ENCODE measurements at regions not wholly inside any gene's neighbourhood (a gene's known extent, or its start where the extent isn't known, plus 50 kb on each side); places are given as distances from the start of the nearest gene placed in this dataset.

GRCh38 chr13:74048756-74049155 is 85.4 kb downstream of the KLF12 start:
- TF ChIP-seq TAF1 (IDR thresholded peaks at IDR 0.05; ENCODE audit: borderline replicate concordance, insufficient read depth, low read length) (no peak), POLR2AphosphoS5 (IDR thresholded peaks at IDR 0.05; ENCODE audit: low read depth, low read length) (no peak), FOXP2 (optimal IDR thresholded peaks at IDR 0.05; ENCODE audit: borderline replicate concordance, extremely low read depth, extremely low read length, insufficient read depth) (no peak), SIN3A (IDR thresholded peaks at IDR 0.05; ENCODE audit: borderline replicate concordance, insufficient read depth, low read length) (no peak)
- TF ChIP-seq, protein P1, sequence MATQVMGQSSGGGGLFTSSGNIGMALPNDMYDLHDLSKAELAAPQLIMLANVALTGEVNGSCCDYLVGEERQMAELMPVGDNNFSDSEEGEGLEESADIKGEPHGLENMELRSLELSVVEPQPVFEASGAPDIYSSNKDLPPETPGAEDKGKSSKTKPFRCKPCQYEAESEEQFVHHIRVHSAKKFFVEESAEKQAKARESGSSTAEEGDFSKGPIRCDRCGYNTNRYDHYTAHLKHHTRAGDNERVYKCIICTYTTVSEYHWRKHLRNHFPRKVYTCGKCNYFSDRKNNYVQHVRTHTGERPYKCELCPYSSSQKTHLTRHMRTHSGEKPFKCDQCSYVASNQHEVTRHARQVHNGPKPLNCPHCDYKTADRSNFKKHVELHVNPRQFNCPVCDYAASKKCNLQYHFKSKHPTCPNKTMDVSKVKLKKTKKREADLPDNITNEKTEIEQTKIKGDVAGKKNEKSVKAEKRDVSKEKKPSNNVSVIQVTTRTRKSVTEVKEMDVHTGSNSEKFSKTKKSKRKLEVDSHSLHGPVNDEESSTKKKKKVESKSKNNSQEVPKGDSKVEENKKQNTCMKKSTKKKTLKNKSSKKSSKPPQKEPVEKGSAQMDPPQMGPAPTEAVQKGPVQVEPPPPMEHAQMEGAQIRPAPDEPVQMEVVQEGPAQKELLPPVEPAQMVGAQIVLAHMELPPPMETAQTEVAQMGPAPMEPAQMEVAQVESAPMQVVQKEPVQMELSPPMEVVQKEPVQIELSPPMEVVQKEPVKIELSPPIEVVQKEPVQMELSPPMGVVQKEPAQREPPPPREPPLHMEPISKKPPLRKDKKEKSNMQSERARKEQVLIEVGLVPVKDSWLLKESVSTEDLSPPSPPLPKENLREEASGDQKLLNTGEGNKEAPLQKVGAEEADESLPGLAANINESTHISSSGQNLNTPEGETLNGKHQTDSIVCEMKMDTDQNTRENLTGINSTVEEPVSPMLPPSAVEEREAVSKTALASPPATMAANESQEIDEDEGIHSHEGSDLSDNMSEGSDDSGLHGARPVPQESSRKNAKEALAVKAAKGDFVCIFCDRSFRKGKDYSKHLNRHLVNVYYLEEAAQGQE (IDR thresholded peaks at IDR 0.05; ENCODE audit: insufficient read depth in 1 of 2, low read depth in 2 of 2, low read length in 2 of 2): no peak

DNA sequence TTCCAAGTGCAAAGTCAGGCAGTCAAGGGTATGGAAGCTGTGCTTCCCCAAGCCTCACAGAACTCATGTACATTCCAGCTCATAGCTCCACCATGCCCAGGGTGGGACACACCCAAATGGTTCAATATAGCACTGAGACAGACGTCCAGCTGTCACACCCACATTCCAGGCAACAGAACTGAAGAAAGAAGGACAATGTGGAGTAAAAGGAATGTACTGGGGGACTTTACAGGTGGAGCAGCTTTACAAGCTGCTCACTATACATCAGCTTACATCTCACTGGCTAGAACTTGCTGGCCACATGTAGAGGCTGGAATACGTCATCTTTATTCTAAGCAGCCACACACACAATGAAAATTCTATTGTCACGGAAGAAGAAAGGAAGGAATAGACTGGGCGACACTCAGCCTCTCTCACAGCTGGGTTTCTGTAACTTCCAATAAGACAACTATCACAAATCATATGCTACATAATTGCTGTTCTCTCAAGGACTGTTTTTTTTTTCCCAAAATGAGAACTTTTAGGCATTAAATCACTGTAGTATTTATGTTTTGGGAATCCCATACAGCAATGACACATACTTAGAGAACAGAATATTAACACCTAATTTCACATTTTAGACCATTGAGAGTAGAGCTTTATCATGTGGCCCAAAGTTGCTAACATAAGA is 86.1 kb downstream of the KLF12 start:
- TF ChIP-seq, protein P1 (IDR thresholded peaks at IDR 0.05; ENCODE audit: insufficient read depth in 1 of 2, low read depth in 2 of 2, low read length in 2 of 2): no peak

DNA sequence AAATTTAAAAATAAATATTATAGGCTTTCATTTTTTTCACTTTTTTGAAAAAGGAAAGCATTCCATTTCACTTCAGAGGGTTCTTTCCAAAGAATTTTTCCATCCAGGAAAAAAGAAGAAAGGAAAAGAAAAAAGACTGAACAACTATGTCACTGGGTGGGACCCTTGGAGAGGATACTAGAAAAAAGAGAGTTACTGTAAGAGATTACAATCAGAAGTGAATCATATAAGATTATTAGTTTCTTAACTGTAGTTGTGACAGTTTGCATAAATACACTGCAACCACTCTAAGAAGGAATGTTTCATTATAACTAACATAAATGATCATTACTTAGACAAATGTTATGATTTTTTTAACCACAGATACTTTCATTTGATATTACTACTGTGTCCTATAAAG is 87.8 kb downstream of the KLF12 start:
- TF ChIP-seq SIN3A (IDR thresholded peaks at IDR 0.05; ENCODE audit: borderline replicate concordance, insufficient read depth, low read length) (no peak), FOXP2 (optimal IDR thresholded peaks at IDR 0.05; ENCODE audit: borderline replicate concordance, extremely low read depth, extremely low read length, insufficient read depth) (no peak), TAF1 (IDR thresholded peaks at IDR 0.05; ENCODE audit: borderline replicate concordance, insufficient read depth, low read length) (no peak), POLR2AphosphoS5 (IDR thresholded peaks at IDR 0.05; ENCODE audit: low read depth, low read length) (no peak)
- TF ChIP-seq, protein P1 (IDR thresholded peaks at IDR 0.05; ENCODE audit: insufficient read depth in 1 of 2, low read depth in 2 of 2, low read length in 2 of 2): no peak

- TF ChIP-seq, protein P1 (IDR thresholded peaks at IDR 0.05; ENCODE audit: insufficient read depth in 1 of 2, low read depth in 2 of 2, low read length in 2 of 2): no peak
- TF ChIP-seq SIN3A (IDR thresholded peaks at IDR 0.05; ENCODE audit: borderline replicate concordance, insufficient read depth, low read length): no peak
- TF ChIP-seq POLR2AphosphoS5 (IDR thresholded peaks at IDR 0.05; ENCODE audit: low read depth, low read length): no peak
- no peak for TF ChIP-seq TAF1 (IDR thresholded peaks at IDR 0.05; ENCODE audit: borderline replicate concordance, insufficient read depth, low read length)
- no peak for TF ChIP-seq FOXP2 (optimal IDR thresholded peaks at IDR 0.05; ENCODE audit: borderline replicate concordance, extremely low read depth, extremely low read length, insufficient read depth)
These were observed 88.6 kb downstream of the KLF12 start for GRCh38 chr13:74045583-74045982.

DNA sequence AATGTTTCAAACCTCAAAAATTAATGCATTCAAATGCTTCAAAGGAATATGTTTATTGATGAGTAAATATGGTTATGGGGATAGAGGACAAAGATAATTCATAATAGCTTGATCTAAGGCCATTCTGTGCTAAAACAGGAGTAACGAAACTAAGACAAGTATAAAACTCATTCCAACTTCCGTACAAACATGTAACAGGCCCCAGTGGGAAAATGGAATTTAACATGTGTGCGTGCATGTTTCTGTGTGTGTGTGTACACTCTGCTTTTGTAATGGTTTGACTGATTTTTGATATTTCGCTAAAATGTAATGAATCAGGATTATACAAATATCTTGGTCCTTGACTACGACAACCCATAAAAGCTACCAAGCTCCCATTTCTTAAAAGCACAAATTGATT is 91.0 kb downstream of the KLF12 start:
- TF ChIP-seq TAF1 (IDR thresholded peaks at IDR 0.05; ENCODE audit: borderline replicate concordance, insufficient read depth, low read length) (no peak), FOXP2 (optimal IDR thresholded peaks at IDR 0.05; ENCODE audit: borderline replicate concordance, extremely low read depth, extremely low read length, insufficient read depth) (no peak), SIN3A (IDR thresholded peaks at IDR 0.05; ENCODE audit: borderline replicate concordance, insufficient read depth, low read length) (no peak), POLR2AphosphoS5 (IDR thresholded peaks at IDR 0.05; ENCODE audit: low read depth, low read length) (no peak)
- TF ChIP-seq, protein P1 (IDR thresholded peaks at IDR 0.05; ENCODE audit: insufficient read depth in 1 of 2, low read depth in 2 of 2, low read length in 2 of 2): no peak

All from PFSK-1 (cell line).